ENCODE measurements at regions not wholly inside any gene's neighbourhood (a gene's known extent, or its start where the extent isn't known, plus 50 kb on each side); places are given as distances from the start of the nearest gene placed in this dataset.

DNA sequence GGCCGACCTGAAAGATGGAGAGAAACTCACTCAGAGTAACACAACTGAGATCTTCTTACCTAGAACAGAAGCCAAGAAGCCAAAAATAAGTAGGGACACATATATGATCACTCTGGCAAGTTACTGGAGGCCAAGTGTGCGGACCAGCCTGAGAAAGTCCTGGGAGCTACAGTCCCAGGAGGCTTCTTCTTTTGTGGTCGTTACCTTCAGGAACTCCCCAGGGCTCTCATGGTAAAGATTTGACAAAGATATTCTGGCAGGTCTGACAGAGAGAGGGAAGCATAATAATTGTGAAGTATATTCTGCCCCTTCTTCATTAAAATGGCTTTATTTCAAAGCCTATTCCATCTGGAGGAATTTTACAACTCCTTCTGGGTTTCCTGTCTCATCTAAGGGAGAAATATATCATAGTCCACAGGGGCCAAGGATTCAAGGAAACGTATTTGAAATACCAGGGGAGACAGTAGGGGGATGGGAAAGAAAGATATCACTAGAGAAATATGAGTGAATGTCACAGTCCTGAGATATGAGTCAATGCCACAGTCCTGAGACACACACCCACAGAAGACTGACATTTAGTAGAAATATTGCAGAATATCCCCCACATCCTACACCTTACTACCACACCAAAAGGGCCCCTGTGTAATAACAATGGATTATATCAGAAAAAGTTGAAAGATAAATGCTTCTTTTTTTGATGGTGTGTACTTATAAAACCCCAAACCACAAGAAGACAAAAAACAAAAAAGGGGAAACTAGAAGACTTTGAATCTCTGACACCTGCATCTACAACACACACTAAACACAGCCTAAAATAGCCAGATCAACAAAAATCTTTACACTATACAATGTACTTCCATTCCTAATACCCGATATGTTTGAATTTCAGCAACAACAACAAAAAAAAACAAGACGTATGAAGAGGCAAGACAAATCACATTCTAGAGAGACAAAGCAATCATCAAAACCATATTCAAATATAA, 594.2 kb upstream of the NRG3 start:
- H3K27me3 Mint-ChIP-seq: no peaks in the 10 kb centered on the region
- DNase-seq (no peak), ATAC-seq (ENCODE audit: low read depth) (no peak)
- no peak overlapping the region for H3K4me3 Mint-ChIP-seq
- no peaks in the 10 kb centered on the region for H3K36me3 Mint-ChIP-seq
- POLR2A ChIA-PET: no interaction called here
- H3K4me1 Mint-ChIP-seq: no peaks in the 10 kb centered on the region
- H3K9me3 Mint-ChIP-seq: peaks cover 5% of the 10 kb centered on the region
- H3K27ac Mint-ChIP-seq: no peak overlapping the region

DNA sequence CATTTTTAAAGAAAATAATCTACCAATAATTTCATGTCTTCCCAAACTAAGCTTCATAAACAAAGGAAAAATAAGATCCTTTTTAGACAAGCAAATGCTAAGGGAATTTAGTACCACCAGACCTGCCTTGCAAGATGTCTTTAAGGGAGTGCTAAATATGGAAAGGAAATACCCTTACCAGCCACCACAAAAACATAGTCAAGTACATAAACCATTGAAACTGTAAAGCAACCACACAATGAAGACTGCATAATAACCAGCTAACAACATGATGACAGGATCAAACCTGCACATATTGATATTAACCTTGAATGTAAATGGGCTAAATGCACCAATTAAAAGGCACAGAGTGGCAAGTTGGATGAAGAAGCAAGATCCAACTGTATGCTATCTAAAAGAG, 586.5 kb upstream of the NRG3 start:
- H3K27me3 Mint-ChIP-seq: no peaks in the 10 kb centered on the region
- H3K4me3 Mint-ChIP-seq: no peak overlapping the region
- ATAC-seq (ENCODE audit: low read depth) (no peak), DNase-seq (no peak)
- no peak overlapping the region for H3K27ac Mint-ChIP-seq
- no peaks in the 10 kb centered on the region for H3K4me1 Mint-ChIP-seq
- POLR2A ChIA-PET: no interaction called here
- H3K9me3 Mint-ChIP-seq: peaks cover 9% of the 10 kb centered on the region
- H3K36me3 Mint-ChIP-seq: no peaks in the 10 kb centered on the region

DNA sequence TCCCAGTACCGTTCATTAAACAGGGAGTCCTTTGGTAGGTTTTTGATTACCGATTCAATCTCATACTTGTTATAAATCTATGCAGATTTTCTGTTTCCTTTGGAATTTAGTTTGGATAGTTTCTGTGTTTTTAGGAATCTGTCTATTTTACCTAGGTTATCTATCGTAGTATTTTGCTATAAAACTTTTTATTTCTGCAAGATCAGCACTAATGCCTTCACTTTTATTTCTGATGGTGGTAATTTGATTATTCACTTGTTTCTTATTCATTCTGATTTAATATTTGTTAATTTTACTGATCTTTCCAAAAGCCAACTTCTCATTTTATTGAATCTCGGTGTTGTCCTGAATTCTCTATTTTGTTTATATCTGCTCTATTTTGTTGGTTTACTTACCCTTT, 577.7 kb upstream of the NRG3 start:
- DNase-seq (no peak), ATAC-seq (ENCODE audit: low read depth) (no peak)
- Mint-ChIP-seq H3K36me3 (no peaks in the 10 kb centered on the region), H3K4me1 (no peaks in the 10 kb centered on the region), H3K27me3 (no peaks in the 10 kb centered on the region), H3K4me3 (no peak overlapping the region), H3K9me3 (no peaks in the 10 kb centered on the region), H3K27ac (no peak overlapping the region)
- POLR2A ChIA-PET: no interaction called here

DNA sequence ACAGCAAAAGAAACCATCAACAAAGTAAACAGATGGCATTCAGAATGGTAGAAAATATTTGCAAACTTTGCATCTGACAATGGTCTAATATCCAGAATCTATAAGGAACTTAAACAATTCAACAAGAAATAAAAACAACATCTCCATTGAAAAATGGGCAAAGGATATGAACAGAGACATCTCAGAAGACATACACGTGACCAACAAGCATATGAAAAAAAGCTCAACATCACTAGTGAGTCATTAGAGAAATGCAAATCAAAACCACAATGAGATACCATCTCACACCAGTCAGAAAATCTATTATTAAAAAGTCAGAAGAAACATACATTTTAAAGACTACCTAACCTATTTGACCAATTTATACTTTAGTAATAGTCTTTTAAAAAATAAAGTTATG, 571.3 kb upstream of the NRG3 start:
- no peaks in the 10 kb centered on the region for H3K4me1 Mint-ChIP-seq
- no peak overlapping the region for H3K27ac Mint-ChIP-seq
- no peak overlapping the region for H3K4me3 Mint-ChIP-seq
- POLR2A ChIA-PET: no interaction called here
- no peaks in the 10 kb centered on the region for H3K36me3 Mint-ChIP-seq
- no peak for ATAC-seq (ENCODE audit: low read depth)
- DNase-seq: no peak
- H3K27me3 Mint-ChIP-seq: no peaks in the 10 kb centered on the region
- H3K9me3 Mint-ChIP-seq: peaks cover 4% of the 10 kb centered on the region

DNA sequence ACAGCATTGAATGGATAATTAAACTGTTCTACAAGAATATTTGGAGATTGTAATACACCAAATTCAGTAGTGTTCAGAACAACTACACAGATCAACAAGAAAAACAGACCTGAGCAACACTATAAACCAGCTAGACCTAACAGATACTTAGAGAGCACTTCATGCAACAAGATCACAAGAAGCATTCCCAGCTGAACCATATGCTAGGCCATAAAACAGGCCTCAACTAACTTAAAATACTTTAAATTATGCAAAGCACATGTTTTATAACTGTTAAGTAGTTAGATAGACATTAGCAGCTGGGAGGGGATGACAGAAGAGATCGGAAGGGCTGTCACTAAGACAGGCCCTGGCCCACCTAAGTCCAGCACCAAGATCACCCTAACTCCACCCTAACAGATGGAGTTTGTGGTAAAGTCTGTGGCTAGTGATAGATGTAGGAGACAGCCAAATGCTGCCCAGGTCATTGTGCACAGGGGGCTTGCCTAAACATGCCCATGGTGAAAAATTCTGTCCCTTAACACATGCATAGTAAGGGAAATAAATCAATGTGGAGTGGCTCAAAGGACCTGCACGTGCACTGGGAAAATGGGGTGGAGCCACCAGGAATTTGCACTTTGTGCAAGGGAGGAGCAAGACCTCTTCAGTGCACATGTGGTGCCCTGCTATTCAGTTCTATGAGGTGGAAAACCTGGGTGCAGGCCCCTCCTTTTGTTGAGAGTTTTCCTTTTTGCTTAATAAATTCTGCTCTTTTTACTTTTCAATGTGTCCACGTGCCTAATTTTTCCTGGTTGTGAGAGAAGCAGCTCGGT, 567.8 kb upstream of the NRG3 start:
- Mint-ChIP-seq H3K27ac (no peak overlapping the region), H3K9me3 (peaks cover 6% of the 10 kb centered on the region), H3K36me3 (no peaks in the 10 kb centered on the region), H3K4me3 (no peak overlapping the region), H3K27me3 (no peaks in the 10 kb centered on the region), H3K4me1 (no peaks in the 10 kb centered on the region)
- DNase-seq: no peak
- ATAC-seq (ENCODE audit: low read depth): no peak
- POLR2A ChIA-PET: no interaction called here

DNA sequence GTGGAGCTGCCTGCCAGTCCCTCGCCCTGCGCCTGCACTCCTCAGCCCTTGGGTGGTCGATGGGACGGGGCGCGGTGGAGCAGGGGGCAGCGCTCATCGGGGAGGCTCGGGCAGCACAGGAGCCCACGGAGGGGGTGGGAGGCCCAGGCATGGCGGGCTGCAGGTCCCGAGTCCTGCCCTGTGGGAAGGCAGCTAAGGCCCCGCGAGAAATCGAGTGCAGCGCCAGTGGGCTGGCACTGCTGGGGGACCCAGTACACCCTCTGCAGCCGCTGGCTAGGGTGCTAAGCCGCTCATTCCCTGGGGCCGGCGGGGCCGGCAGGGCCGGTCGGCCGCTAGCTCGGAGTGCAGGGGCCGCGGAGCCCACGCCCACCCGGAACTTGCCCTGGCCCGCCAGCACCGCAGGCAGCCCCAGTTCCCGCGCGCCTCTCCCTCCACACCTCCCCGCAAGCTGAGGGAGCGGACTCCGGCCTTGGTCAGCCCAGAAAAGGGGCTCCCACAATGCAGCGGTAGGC, 565.9 kb upstream of the NRG3 start:
- Mint-ChIP-seq H3K4me1 (no peaks in the 10 kb centered on the region), H3K36me3 (no peaks in the 10 kb centered on the region), H3K4me3 (no peak overlapping the region), H3K27me3 (no peaks in the 10 kb centered on the region), H3K9me3 (peaks cover 2% of the 10 kb centered on the region), H3K27ac (no peak overlapping the region)
- POLR2A ChIA-PET: no interaction called here
- DNase-seq (no peak), ATAC-seq (ENCODE audit: low read depth) (no peak)

DNA sequence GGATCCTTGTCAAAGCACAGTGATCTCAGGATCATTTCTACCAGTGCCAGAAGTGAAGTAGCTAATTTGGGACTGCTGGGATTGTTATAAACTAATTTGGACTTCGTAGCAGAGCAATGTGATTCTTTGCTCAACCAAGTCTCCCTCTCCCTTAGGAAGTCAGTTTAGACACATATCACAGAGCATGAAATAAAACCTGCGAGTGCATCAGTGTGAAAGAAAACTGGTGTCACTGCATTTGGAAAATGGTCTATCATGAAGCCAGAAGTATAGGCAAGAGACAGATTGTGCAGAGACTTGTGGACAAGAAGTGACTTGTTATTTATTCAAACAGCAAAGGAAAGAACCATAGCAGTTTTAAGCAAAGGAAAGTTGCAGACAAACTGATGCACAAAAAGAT, 560.5 kb upstream of the NRG3 start:
- no peaks in the 10 kb centered on the region for H3K36me3 Mint-ChIP-seq
- H3K27me3 Mint-ChIP-seq: no peaks in the 10 kb centered on the region
- no peak overlapping the region for H3K4me3 Mint-ChIP-seq
- H3K9me3 Mint-ChIP-seq: peaks cover 2% of the 10 kb centered on the region
- DNase-seq (no peak), ATAC-seq (ENCODE audit: low read depth) (no peak)
- POLR2A ChIA-PET: no interaction called here
- no peaks in the 10 kb centered on the region for H3K4me1 Mint-ChIP-seq
- H3K27ac Mint-ChIP-seq: no peak overlapping the region

DNA sequence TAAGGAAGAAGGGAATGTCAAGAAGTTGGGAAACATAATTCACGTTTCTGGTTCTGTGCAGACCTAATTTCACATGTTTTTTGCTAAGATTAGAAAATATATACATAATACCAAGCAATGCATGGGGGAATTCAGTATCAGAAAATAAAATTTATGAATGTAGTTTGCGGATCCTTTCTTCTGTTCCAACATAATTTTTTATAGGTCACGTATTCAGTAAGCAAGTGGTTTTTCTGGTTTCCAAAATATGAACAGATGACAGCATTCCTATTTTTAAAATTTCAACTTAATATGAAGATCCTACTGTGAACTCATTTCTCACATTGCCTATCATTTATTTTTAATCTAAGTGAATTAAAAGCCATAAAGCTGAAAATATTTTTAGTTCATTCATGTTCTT, 560.0 kb upstream of the NRG3 start:
- no peak overlapping the region for H3K27ac Mint-ChIP-seq
- no peaks in the 10 kb centered on the region for H3K36me3 Mint-ChIP-seq
- POLR2A ChIA-PET: no interaction called here
- peaks cover 2% of the 10 kb centered on the region for H3K9me3 Mint-ChIP-seq
- ATAC-seq (ENCODE audit: low read depth) (no peak), DNase-seq (no peak)
- no peaks in the 10 kb centered on the region for H3K4me1 Mint-ChIP-seq
- H3K4me3 Mint-ChIP-seq: no peak overlapping the region
- no peaks in the 10 kb centered on the region for H3K27me3 Mint-ChIP-seq

DNA sequence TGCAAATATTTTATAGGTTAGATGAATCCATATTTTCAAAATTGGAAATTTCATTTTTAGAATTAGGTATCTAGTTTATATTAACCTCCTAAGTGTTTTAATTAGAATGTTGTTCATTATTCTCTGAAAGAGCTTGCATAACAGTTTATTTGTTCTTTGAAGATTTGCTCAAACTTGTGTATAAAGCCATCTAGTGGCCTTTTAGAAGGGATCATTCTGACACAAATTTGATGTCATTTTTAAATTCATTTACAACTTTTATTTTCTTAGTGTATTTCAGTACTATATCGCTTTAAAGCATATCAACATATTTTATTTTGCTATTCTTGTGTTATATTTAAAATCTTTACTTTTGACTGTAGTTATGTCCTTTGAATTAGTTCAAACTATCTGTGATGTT, 527.0 kb upstream of the NRG3 start:
- Mint-ChIP-seq H3K4me3 (no peak overlapping the region), H3K27me3 (no peaks in the 10 kb centered on the region), H3K9me3 (peaks cover 1% of the 10 kb centered on the region), H3K27ac (no peak overlapping the region), H3K4me1 (no peaks in the 10 kb centered on the region), H3K36me3 (no peaks in the 10 kb centered on the region)
- ATAC-seq (ENCODE audit: low read depth) (no peak), DNase-seq (no peak)
- POLR2A ChIA-PET: no interaction called here

DNA sequence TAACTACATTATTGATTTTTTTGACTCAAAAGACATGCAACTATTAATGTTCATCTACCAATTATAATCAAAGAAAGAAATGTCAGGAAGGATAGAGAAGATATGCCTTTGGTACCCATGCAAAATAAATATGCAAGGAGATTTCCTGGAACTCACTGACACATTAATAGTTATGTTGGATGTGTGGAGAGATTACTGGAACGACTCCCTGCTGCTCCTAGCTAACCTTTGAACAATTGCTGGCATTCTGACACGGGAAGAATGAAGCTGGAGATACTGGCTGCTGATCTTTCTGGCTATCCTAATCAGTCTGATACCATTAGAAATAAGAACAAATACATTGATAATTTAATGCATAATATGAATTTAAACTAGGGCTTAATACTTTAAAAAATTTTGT, 507.9 kb upstream of the NRG3 start:
- ATAC-seq (ENCODE audit: low read depth): no peak
- H3K27me3 Mint-ChIP-seq: no peaks in the 10 kb centered on the region
- no peak overlapping the region for H3K27ac Mint-ChIP-seq
- no peak overlapping the region for H3K4me3 Mint-ChIP-seq
- H3K36me3 Mint-ChIP-seq: no peaks in the 10 kb centered on the region
- POLR2A ChIA-PET: no interaction called here
- no peaks in the 10 kb centered on the region for H3K9me3 Mint-ChIP-seq
- no peaks in the 10 kb centered on the region for H3K4me1 Mint-ChIP-seq
- DNase-seq: no peak

DNA sequence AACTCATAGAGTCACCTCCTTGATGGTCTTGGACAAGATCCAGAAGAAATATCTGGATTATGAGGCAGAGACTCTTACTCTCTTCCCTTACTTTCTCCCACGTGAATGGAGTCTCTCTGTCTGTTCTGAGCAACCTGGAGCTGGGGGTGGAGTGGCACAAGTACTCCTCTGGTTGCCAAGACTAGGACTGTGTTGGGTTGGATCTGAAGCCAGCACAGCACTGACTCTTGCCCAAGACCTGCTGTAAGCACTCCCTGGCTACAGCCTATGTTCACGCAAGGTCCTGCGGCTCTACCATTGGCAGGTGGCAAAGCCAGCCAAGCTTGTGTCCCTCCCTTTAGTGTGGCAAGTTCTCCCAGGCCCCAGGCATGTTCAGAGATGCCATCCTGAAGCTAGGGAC, 488.2 kb upstream of the NRG3 start:
- no peak for DNase-seq
- H3K36me3 Mint-ChIP-seq: no peaks in the 10 kb centered on the region
- ATAC-seq (ENCODE audit: low read depth): no peak
- no peak overlapping the region for H3K27ac Mint-ChIP-seq
- H3K4me3 Mint-ChIP-seq: no peak overlapping the region
- no peaks in the 10 kb centered on the region for H3K9me3 Mint-ChIP-seq
- H3K4me1 Mint-ChIP-seq: no peaks in the 10 kb centered on the region
- H3K27me3 Mint-ChIP-seq: no peaks in the 10 kb centered on the region
- POLR2A ChIA-PET: no interaction called here

DNA sequence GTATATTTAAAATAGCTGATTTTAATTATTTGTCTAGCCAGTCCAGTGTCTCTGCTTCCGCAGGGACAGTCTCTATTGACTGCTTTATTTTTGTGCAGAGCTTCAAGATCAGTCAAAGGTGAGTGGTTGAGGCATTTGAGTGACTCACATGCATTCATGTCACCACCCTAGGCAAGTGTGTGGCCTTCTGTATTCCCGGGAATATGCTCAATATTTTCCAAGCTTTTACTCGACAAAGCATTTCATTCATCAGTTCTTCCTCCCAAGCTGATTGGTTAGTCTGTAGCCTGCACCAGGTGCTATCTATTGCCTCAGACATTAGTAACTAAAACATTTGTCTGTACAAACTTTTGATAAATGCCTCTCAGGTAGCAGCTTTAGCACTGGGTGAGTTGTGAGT, 471.5 kb upstream of the NRG3 start:
- Mint-ChIP-seq H3K27me3 (no peaks in the 10 kb centered on the region), H3K27ac (no peak overlapping the region), H3K9me3 (no peaks in the 10 kb centered on the region), H3K4me3 (no peak overlapping the region), H3K4me1 (no peaks in the 10 kb centered on the region), H3K36me3 (no peaks in the 10 kb centered on the region)
- POLR2A ChIA-PET: no interaction called here
- no peak for DNase-seq
- ATAC-seq (ENCODE audit: low read depth): no peak

DNA sequence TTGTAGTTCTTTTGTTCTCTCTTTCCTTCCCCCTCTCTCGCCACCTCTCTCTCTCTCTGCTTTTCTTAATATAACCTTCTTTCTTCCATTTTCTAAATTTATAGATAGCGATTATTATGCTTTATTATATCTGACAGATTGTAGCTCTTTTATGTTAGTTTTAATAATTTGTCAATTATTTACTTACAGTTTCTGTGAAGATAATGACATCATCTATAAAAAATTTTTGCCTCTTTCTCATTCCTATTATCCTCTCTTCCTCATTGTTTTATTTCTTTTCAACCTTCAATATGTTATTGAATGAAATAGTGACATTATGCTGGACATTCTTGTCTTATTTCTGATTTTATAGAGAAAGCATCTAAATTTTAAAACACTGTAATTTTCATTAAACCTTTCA, 469.6 kb upstream of the NRG3 start:
- Mint-ChIP-seq H3K27me3 (no peaks in the 10 kb centered on the region), H3K4me1 (no peaks in the 10 kb centered on the region), H3K4me3 (no peak overlapping the region), H3K9me3 (no peaks in the 10 kb centered on the region), H3K27ac (no peak overlapping the region), H3K36me3 (no peaks in the 10 kb centered on the region)
- no peak for ATAC-seq (ENCODE audit: low read depth)
- POLR2A ChIA-PET: no interaction called here
- no peak for DNase-seq

DNA sequence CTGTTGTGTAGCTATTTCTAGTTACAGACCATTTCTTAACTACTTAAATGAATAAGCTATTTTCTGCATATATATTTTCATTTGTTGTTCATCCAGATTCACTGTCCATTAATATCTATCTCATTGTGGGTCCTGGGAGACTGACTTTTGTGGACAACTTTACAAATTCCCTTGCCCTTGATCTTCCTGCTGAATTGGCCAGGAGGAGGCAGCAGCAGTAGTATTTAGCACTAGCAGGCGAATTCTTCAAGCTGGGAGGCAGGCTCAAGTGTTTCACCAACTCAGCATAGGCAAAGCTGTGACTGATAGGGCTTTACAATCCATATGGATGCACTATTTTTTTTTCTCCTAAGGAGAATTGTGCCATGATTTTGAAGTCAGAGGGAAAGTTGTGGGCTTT, 461.0 kb upstream of the NRG3 start:
- Mint-ChIP-seq H3K27ac (no peak overlapping the region), H3K9me3 (no peaks in the 10 kb centered on the region), H3K4me1 (no peaks in the 10 kb centered on the region), H3K4me3 (no peak overlapping the region), H3K27me3 (no peaks in the 10 kb centered on the region), H3K36me3 (no peaks in the 10 kb centered on the region)
- DNase-seq (no peak), ATAC-seq (ENCODE audit: low read depth) (no peak)
- POLR2A ChIA-PET: no interaction called here
